ENCODE measurements at regions not wholly inside any gene's neighbourhood (a gene's known extent, or its start where the extent isn't known, plus 50 kb on each side); places are given as distances from the start of the nearest gene placed in this dataset.

GRCh38 chr11:98003606-98004371 is 1017.0 kb upstream of the CNTN5 start:
- TF ChIP-seq CTCF (IDR thresholded peaks at IDR 0.05) = no peak

- TF ChIP-seq CTCF (IDR thresholded peaks at IDR 0.05) = no peak
Observed at GRCh38 chr11:98007072-98007471, 1013.7 kb upstream of the CNTN5 start.

- TF ChIP-seq CTCF (IDR thresholded peaks at IDR 0.05) = no peak
Observed at GRCh38 chr11:98027652-98028051, 993.1 kb upstream of the CNTN5 start.

- no peak for TF ChIP-seq CTCF (IDR thresholded peaks at IDR 0.05)
Observed at GRCh38 chr11:98029832-98030231, 990.9 kb upstream of the CNTN5 start.

- TF ChIP-seq CTCF (IDR thresholded peaks at IDR 0.05) = no peak
Observed at GRCh38 chr11:98036810-98037209, 983.9 kb upstream of the CNTN5 start.

GRCh38 chr11:98040061-98040808 is 980.5 kb upstream of the CNTN5 start:
- no peak for TF ChIP-seq CTCF (IDR thresholded peaks at IDR 0.05)

- TF ChIP-seq CTCF (IDR thresholded peaks at IDR 0.05) = no peak
Observed at GRCh38 chr11:98047647-98048046, 973.1 kb upstream of the CNTN5 start.
